K562 (cell line): ENCODE measurements at regions not wholly inside any gene's neighbourhood (a gene's known extent, or its start where the extent isn't known, plus 50 kb on each side); places are given as distances from the start of the nearest gene placed in this dataset.

Experiments
- ATAC-seq: fragments of 200-7000 bp; cut with Tn5 transposase; 3 replicates; pipeline ENCODE4 v1.9.1; 2020; ENCODE audit warnings: moderate library complexity
- BruUV-seq: library from RNA; stranded (reverse); fragments of 400-500 nt; replicated peaks from 2 replicates; lab custom pipeline; 2021; lab: Mats Ljungman, UMichigan
- CTCF ChIA-PET: fragments of 300-600 bp; formaldehyde crosslinking; extraction: SDS; loops from one replicate; lab custom pipeline; 2021; ENCODE audit warnings: low intra/inter-chr PET ratio; lab: Yijun Ruan, JAX
- POLR2A ChIA-PET: fragments of 300-600, 350-650 bp; sonication (Branson Sonifier 250); formaldehyde crosslinking; extraction: SDS; loops from one replicate; lab custom pipeline; 2021; ENCODE audit warnings: antibody characterized with exemption, inconsistent platforms; lab: Yijun Ruan, JAX
- DNase-seq, 4 experiments: peaks; one replicate each; pipeline versions ENCODE4 v3.0.0 to v3.0.0-alpha.2; 2011 to 2018; ENCODE audit warnings: low spot score in 3 of 4, mixed read lengths in 3 of 4; ENCODE audit errors: extremely low read depth in 1 of 4
- FAIRE-seq: peaks from 2 replicates; lab custom pipeline; 2011; peaks lifted over from hg19 to GRCh38; lab: Jason Lieb, UNC
- H2AFZ ChIP-seq: 2 replicates; pipeline ENCODE4 v1.6.0; 2011; ENCODE audit warnings: low read depth, low read length, control low read depth, inconsistent platforms
- H3K27ac ChIP-seq: fragments of 200-600 bp; 3 replicates; pipeline ENCODE4 v1.8.0; 2011; ENCODE audit warnings: low read depth, mild to moderate bottlenecking, control low read depth, inconsistent platforms, low read length, moderate library complexity, mixed read lengths; ENCODE audit errors: extremely low read depth
- H3K27me3 ChIP-seq, 2 experiments: fragments of 300-600 bp in 1 of 2; 2 replicates in 1 of 2; 3 replicates in 1 of 2; pipeline versions ENCODE4 v1.6.0 to v1.8.0; 2011; ENCODE audit warnings: inconsistent platforms in 2 of 2, low read length in 2 of 2, mild to moderate bottlenecking in 1 of 2, mixed read lengths in 1 of 2, moderate library complexity in 1 of 2; ENCODE audit not compliant: control insufficient read depth in 2 of 2, insufficient read depth in 2 of 2
- H3K36me3 ChIP-seq: fragments of 300-600 bp; 3 replicates; pipeline ENCODE4 v1.8.0; 2011; ENCODE audit warnings: mild to moderate bottlenecking, low read length, inconsistent platforms; ENCODE audit not compliant: control insufficient read depth, insufficient read depth
- H3K4me1 ChIP-seq, 2 experiments: fragments of 200-600 bp in 1 of 2; replicated peaks in 1 of 2; 2 replicates in 1 of 2; 3 replicates in 1 of 2; pipeline versions ENCODE4 v1.5.1 to v1.8.0; 2011; ENCODE audit warnings: inconsistent platforms in 2 of 2, low read length in 2 of 2, mild to moderate bottlenecking in 1 of 2, mixed read lengths in 1 of 2, moderate library complexity in 1 of 2; ENCODE audit not compliant: control insufficient read depth in 2 of 2, insufficient read depth in 2 of 2
- H3K4me2 ChIP-seq: 2 replicates; pipeline ENCODE4 v1.6.1; 2011; ENCODE audit warnings: low read length, control low read depth, inconsistent platforms, mixed read lengths; ENCODE audit not compliant: insufficient read depth
- H3K4me3 ChIP-seq: fragments of 200-600 bp; sonication (generic), shearing (Covaris generic); 2 replicates; pipeline ENCODE4 v1.5.1; 2016; ENCODE audit warnings: control low read depth, inconsistent platforms
- H3K79me2 ChIP-seq: fragments of 200-600 bp; 3 replicates; pipeline ENCODE4 v1.8.0; 2011; ENCODE audit warnings: low read length, inconsistent platforms; ENCODE audit not compliant: control insufficient read depth, insufficient read depth
- H3K9ac ChIP-seq, 2 experiments: 2 replicates each; pipeline versions ENCODE4 v1.6.0 to v1.6.1; 2011; ENCODE audit warnings: low read depth in 2 of 2, low read length in 2 of 2, control low read depth in 1 of 2, inconsistent platforms in 1 of 2, mild to moderate bottlenecking in 1 of 2, mixed read lengths in 1 of 2; ENCODE audit not compliant: insufficient read depth in 1 of 2
- H3K9me1 ChIP-seq: one replicate; pipeline ENCODE4 v1.6.0; 2011; ENCODE audit warnings: inconsistent platforms, mild to moderate bottlenecking, low read length, moderate library complexity; ENCODE audit not compliant: control insufficient read depth, insufficient read depth
- H3K9me3 ChIP-seq: replicated peaks from 2 replicates; pipeline ENCODE4 v1.5.1; 2011; ENCODE audit warnings: low read depth, low read length, inconsistent platforms; ENCODE audit not compliant: control insufficient read depth, insufficient read depth
- H4K20me1 ChIP-seq: replicated peaks from 2 replicates; pipeline ENCODE4 v1.6.1; 2011; ENCODE audit warnings: low read length, inconsistent platforms, mixed read lengths; ENCODE audit not compliant: control insufficient read depth, insufficient read depth
- CTBP1 ChIP-seq: fragments of 450-650 bp; IDR thresholded peaks from 2 replicates; pipeline ENCODE4 v1.6.1; 2016; ENCODE audit warnings: borderline replicate concordance
- DDX20 ChIP-seq: fragments of 450-650 bp; IDR thresholded peaks from 2 replicates; pipeline ENCODE4 v1.6.1; 2016; ENCODE audit warnings: missing genetic modification characterization, low read depth, mild to moderate bottlenecking, missing compliant biosample characterization, moderate library complexity
- ETV1 ChIP-seq: fragments of 450-650 bp; conservative IDR thresholded peaks from 2 replicates; pipeline ENCODE4 v1.6.1; 2016; ENCODE audit warnings: missing genetic modification characterization, control low read depth, low read depth, missing compliant biosample characterization
- FOXJ3 ChIP-seq: sonication (generic); formaldehyde crosslinking; IDR thresholded peaks from 2 replicates; pipeline ENCODE4 v1.4.0; 2020; ENCODE audit warnings: mild to moderate bottlenecking, missing genetic modification reagents
- GTF2A2 ChIP-seq: IDR thresholded peaks from 2 replicates; pipeline ENCODE4 v1.6.1; 2016; ENCODE audit warnings: mild to moderate bottlenecking, missing genetic modification characterization, missing compliant biosample characterization
- HDAC8 ChIP-seq: fragments of 450-650 bp; IDR thresholded peaks from 2 replicates; pipeline ENCODE4 v1.6.1; 2016; ENCODE audit warnings: mild to moderate bottlenecking, missing genetic modification characterization, moderate library complexity, missing compliant biosample characterization
- KLF1 ChIP-seq: fragments of 450-650 bp; IDR thresholded peaks from 2 replicates; pipeline ENCODE4 v1.6.1; 2016; ENCODE audit warnings: missing genetic modification characterization, missing compliant biosample characterization
- PML ChIP-seq: IDR thresholded peaks from 2 replicates; pipeline ENCODE4 v1.6.1; 2012; ENCODE audit warnings: low read length, inconsistent platforms
- RBM17 ChIP-seq: fragments of 200-400 bp; formaldehyde crosslinking; IDR thresholded peaks from 2 replicates; pipeline ENCODE4 v1.6.1; 2017; ENCODE audit warnings: low read depth, mild to moderate bottlenecking, low read length, borderline replicate concordance
- SFPQ ChIP-seq: fragments of 200-400 bp; formaldehyde crosslinking; IDR thresholded peaks from 2 replicates; pipeline ENCODE4 v1.6.1; 2017; ENCODE audit warnings: mild to moderate bottlenecking, low read depth, low read length, moderate library complexity
- TBP ChIP-seq: optimal IDR thresholded peaks from 2 replicates; pipeline ENCODE3; 2011; ENCODE audit warnings: low read depth, low read length, improper control_type of control experiment
- TRIM24 ChIP-seq, 2 experiments: fragments of 450-650 bp; IDR thresholded peaks; 2 replicates each; pipeline ENCODE4 v1.6.1; 2016
- ZBTB7A ChIP-seq: IDR thresholded peaks from 2 replicates; pipeline ENCODE4 v1.6.1; 2011; ENCODE audit warnings: low read depth, mild to moderate bottlenecking, low read length, moderate library complexity, borderline replicate concordance; ENCODE audit not compliant: control insufficient read depth
- ZNF324 ChIP-seq: fragments of 250-450 bp; sonication (Bioruptor Pico); IDR thresholded peaks from 2 replicates; pipeline ENCODE4 v1.4.0; 2020; ENCODE audit warnings: mild to moderate bottlenecking
- ZNF561 ChIP-seq: fragments of 450-650 bp; formaldehyde crosslinking; conservative IDR thresholded peaks from 2 replicates; pipeline ENCODE4 v1.4.0; 2020; ENCODE audit warnings: mild to moderate bottlenecking, moderate library complexity
- ZNF639 ChIP-seq, 2 experiments: fragments of 200-800 bp in 1 of 2; sonication (Bioruptor generic) in 1 of 2; sonication (generic) in 1 of 2; formaldehyde crosslinking in 1 of 2; IDR thresholded peaks in 1 of 2; conservative IDR thresholded peaks in 1 of 2; 2 replicates each; pipeline versions ENCODE4 v1.5.0 to v1.6.1; 2016 to 2020; ENCODE audit warnings: missing compliant biosample characterization in 1 of 2, missing genetic modification characterization in 1 of 2, missing genetic modification reagents in 1 of 2
- ZNF695 ChIP-seq: fragments of 450-650 bp; formaldehyde crosslinking; IDR thresholded peaks from 2 replicates; pipeline ENCODE4 v1.4.0; 2020; ENCODE audit warnings: mild to moderate bottlenecking, moderate library complexity
- ZNF785 ChIP-seq: fragments of 250-450 bp; sonication (Bioruptor Pico); IDR thresholded peaks from 2 replicates; pipeline ENCODE4 v1.4.0; 2020; ENCODE audit warnings: mild to moderate bottlenecking
- WGBS: fragments of 100-300 bp; shearing (Covaris generic); methylation state at CpG from one replicate; pipeline ENCODE4 v1.1.6; 2016; ENCODE audit warnings: low coverage, mixed read lengths; ENCODE audit not compliant: insufficient coverage; ENCODE audit errors: missing lambda C conversion rate; 5-methylcytosine and 5-hydroxymethylcytosine counted together
- in situ Hi-C: fragments of 300-500 bp; cut with MboI; formaldehyde crosslinking; loops from 4 replicates; pipeline ENCODE4 v1.15.0; 2018; ENCODE audit warnings: inconsistent platforms, mixed read lengths
- intact Hi-C: fragments of 100-400 bp; cut with micrococcal nuclease; formaldehyde crosslinking; loops from 2 replicates; pipeline ENCODE4 v1.14.2; 2022
- TF ChIP-seq, protein P1 (sequence below): fragments of 450-650 bp; conservative IDR thresholded peaks from 2 replicates; pipeline ENCODE4 v1.6.1; 2016; ENCODE audit warnings: missing genetic modification characterization, low read depth, mild to moderate bottlenecking, missing compliant biosample characterization, moderate library complexity

DNA sequence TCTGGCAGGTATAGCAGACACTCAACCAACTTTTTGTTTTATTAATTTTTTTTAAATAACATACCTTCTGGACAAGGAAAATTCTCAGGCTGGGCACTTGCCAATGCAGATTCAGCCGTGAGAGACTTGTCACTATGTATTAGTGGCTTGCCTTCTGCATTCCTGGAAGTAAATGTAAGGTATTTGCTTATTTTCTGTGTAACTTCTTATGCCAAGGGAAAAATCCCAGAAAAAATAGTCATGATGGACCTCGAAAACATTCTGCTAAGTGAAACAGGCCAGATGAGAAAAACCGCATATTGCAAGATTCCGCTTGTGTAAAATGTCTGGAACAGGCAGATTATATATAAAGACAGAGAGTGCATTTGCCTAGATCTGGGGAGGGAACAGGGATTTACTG is 260.3 kb upstream of the DAPK1 start (continued):
- TF ChIP-seq SFPQ = no peak
- no peak for TF ChIP-seq PML

DNA sequence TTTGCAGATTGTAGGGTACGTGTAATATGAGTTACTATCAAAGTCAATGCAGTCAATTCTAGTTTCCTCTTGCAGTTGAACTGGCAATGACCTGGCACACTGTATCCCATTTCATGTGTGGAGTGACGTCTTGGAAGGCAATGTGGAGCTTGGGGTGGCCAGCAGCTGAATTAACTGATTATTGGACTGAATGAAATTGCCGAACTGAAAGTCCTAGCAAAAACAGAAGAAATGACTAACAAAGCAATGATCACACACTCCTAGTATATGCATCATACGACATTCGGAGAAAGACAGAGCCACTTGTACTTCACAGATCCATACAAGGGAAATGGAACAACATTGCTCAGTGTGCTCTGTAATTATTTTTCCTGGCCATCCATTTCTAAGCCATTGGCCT is 259.1 kb upstream of the DAPK1 start:
- WGBS = 0% methylated on average over 5 of the region's 5 CpGs
- POLR2A ChIA-PET = no interaction called here
- DNase-seq = no peak
- TF ChIP-seq FOXJ3 (CRISPR knock-in tag) = no peak
- TF ChIP-seq ZBTB7A = no peak
- no peak for TF ChIP-seq ZNF695
- TF ChIP-seq DDX20 (tag) = no peak
- TF ChIP-seq CTBP1 = no peak
- no peak for TF ChIP-seq TBP
- TF ChIP-seq, protein P1, sequence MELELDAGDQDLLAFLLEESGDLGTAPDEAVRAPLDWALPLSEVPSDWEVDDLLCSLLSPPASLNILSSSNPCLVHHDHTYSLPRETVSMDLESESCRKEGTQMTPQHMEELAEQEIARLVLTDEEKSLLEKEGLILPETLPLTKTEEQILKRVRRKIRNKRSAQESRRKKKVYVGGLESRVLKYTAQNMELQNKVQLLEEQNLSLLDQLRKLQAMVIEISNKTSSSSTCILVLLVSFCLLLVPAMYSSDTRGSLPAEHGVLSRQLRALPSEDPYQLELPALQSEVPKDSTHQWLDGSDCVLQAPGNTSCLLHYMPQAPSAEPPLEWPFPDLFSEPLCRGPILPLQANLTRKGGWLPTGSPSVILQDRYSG (tag) = no peak
- no peak for TF ChIP-seq ZNF785 (CRISPR knock-in tag)
- TF ChIP-seq ZNF639 (CRISPR knock-in tag; conservative IDR thresholded peaks at IDR 0.05 in 1 of 2, IDR thresholded peaks at IDR 0.05 in 1 of 2) = no peak
- TF ChIP-seq HDAC8 = no peak
- no peak for TF ChIP-seq RBM17
- TF ChIP-seq GTF2A2 (tag) = no peak
- no peak for TF ChIP-seq TRIM24 (IDR thresholded peaks at IDR 0.05)
- no peak for TF ChIP-seq ZNF561
- TF ChIP-seq ZNF324 (CRISPR knock-in tag) = no peak
- TF ChIP-seq KLF1 (tag) = no peak
- no peak for TF ChIP-seq ETV1 (tag)

More for the DNA sequence above, 259.1 kb upstream of the DAPK1 start:
- H3K36me3 ChIP-seq = no peaks in the 10 kb centered on the region
- intact Hi-C loops = no loop called here
- CTCF ChIA-PET = no interaction called here
- H3K79me2 ChIP-seq = no peaks in the 10 kb centered on the region
- H3K9me1 ChIP-seq = no peaks in the 10 kb centered on the region
- no peak overlapping the region for H3K4me2 ChIP-seq
- H3K27ac ChIP-seq = no peak overlapping the region
- in situ Hi-C loops = no loop called here
- H3K9ac ChIP-seq = no peak overlapping the region
- FAIRE-seq = no peak
- no TSS peak for BruUV-seq
- no peaks in the 10 kb centered on the region for H4K20me1 ChIP-seq
- no peak overlapping the region for H2AFZ ChIP-seq
- no peak for ATAC-seq
- H3K27me3 ChIP-seq = peaks cover 0 to 9% of the 10 kb centered on the region in 2 experiments; a peak in 1 of 5 replicates
- no peaks in the 10 kb centered on the region for H3K9me3 ChIP-seq
- H3K4me1 ChIP-seq = no peaks in the 10 kb centered on the region
- H3K4me3 ChIP-seq = no peak overlapping the region
